Activated T-helper 1 cell treated with anti-CD3 and anti-CD28 coated beads, Interleukin-12 subunit alpha, Interleukin-12 subunit beta, Interleukin-2, Interleukin-4 antibody, amounts not matched to agents 30 ng/mL and 10 ng/mL and 1 ng/mL, durations not matched to agents 14 hours and 24 hours and 36 hours (primary cell): ENCODE measurements at regions not wholly inside any gene's neighbourhood (a gene's known extent, or its start where the extent isn't known, plus 50 kb on each side); places are given as distances from the start of the nearest gene placed in this dataset.

Experiments used
- DNase-seq: peaks from one replicate; pipeline ENCODE4 v3.0.0; 2021; ENCODE audit warnings: low spot score
- H3K27ac Mint-ChIP-seq: one replicate; pipeline ENCODE4 v1.8.0; 2021; ENCODE audit warnings: mild to moderate bottlenecking, mixed read lengths
- H3K27me3 Mint-ChIP-seq: one replicate; pipeline ENCODE4 v1.8.0; 2022; ENCODE audit warnings: mild to moderate bottlenecking, moderate library complexity, mixed read lengths; ENCODE audit not compliant: insufficient read depth
- H3K36me3 Mint-ChIP-seq: one replicate; pipeline ENCODE4 v1.8.0; 2021; ENCODE audit warnings: low read depth, mixed read lengths
- H3K4me1 Mint-ChIP-seq: one replicate; pipeline ENCODE4 v1.8.0; 2021; ENCODE audit warnings: low read depth, mixed read lengths
- H3K4me3 Mint-ChIP-seq: one replicate; pipeline ENCODE4 v1.8.0; 2021; ENCODE audit warnings: mild to moderate bottlenecking, moderate library complexity, mixed read lengths
- H3K9me3 Mint-ChIP-seq: one replicate; pipeline ENCODE4 v1.8.0; 2021; ENCODE audit warnings: mixed read lengths
- intact Hi-C: fragments of 100-400 bp; cut with micrococcal nuclease; formaldehyde crosslinking; loops from one replicate; pipeline ENCODE4 v1.15.1; 2024

DNA sequence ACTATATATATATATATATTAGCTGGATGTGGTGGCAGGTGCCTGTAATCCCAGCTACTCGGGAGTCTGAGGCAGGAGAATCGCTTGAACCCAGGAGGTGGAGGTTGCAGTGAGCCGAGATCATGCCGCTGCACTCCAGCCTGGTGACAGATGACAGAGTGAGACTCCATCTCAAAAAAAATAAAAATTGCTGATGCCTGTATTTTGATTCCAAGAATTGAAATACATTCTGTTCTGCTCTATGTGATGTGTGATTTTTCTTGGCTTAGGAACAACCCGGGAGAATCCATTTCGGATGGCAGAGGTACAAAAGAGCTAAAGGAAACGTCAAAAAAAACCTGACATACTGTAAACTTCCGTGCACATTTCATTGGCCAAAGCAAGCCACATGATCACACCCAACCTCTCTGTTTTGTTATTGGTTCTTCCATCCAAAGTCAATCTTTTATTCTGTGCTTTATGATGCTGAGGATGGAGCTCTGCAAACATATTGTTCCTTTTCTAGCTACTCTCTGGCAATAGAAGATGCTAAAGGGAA, 478.1 kb upstream of the MAP2 start:
- no peak overlapping the region for H3K4me3 Mint-ChIP-seq
- H3K4me1 Mint-ChIP-seq, result no peaks in the 10 kb centered on the region
- H3K36me3 Mint-ChIP-seq, result no peaks in the 10 kb centered on the region
- no peaks in the 10 kb centered on the region for H3K9me3 Mint-ChIP-seq
- no peak for DNase-seq
- H3K27me3 Mint-ChIP-seq, result no peaks in the 10 kb centered on the region
- intact Hi-C loops, result no loop called here
- no peak overlapping the region for H3K27ac Mint-ChIP-seq

DNA sequence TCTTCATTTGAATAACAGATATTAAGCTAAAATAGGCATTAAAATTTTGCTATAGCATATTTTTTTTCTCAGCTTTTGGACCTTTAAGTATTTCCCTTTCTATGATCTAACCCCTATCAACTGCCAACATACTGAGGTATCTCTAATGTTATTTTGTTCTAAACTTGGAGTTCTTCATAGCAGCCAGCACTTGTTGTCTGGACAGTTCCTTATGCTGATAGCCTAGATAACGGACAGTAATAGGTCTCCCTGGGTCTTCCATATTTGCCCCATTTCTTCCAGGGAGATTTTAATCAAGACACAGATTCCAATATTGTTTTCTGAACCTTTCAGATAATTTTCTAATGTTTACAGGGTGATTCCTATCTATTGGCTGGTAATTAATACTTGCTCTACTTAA, 475.8 kb upstream of the MAP2 start:
- Mint-ChIP-seq H3K4me3 (no peak overlapping the region), H3K27ac (no peak overlapping the region), H3K36me3 (no peaks in the 10 kb centered on the region), H3K27me3 (no peaks in the 10 kb centered on the region), H3K4me1 (no peaks in the 10 kb centered on the region), H3K9me3 (no peaks in the 10 kb centered on the region)
- intact Hi-C loops, result no loop called here
- DNase-seq, result no peak

DNA sequence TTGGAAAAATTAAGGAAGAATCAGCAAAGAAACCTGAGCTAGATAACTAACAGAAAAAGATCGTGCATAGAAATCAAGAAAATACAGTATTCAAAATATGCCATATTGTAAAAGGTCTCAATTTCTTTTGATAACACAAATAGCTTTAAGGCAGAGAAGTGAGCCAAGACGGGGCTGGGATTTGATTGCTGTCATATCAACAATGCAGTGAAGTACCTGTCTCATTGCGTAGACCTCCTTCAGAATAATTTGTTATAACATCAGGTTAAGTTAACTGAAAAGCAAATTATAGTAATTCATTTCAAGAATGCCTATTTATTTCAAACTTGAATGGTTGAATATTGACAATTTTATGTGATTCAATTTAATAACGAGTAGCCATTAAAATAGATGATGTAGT, 453.8 kb upstream of the MAP2 start:
- Mint-ChIP-seq H3K9me3 (no peaks in the 10 kb centered on the region), H3K36me3 (no peaks in the 10 kb centered on the region), H3K4me3 (no peak overlapping the region), H3K27ac (no peak overlapping the region), H3K4me1 (no peaks in the 10 kb centered on the region), H3K27me3 (no peaks in the 10 kb centered on the region)
- no peak for DNase-seq
- intact Hi-C loops, result no loop called here

DNA sequence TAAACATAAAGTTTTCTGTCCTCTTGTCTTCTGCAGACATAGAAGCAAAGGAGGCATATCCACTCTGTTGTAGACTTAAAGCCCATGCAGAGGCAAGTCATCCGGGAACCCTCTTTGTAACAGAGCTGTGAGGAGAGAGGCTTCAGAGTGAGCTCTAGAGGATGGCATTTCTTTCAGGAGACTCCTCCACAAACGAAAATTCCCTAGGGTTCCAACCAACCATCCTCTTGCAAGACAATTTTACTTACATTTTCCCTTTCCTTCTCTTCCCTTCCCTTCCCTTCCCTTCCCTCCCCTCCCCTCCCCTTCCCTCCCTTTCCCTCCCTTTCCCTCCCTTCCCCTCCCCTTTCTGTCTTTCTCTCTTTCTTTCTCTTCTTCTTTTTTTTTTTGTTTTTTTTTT, 446.3 kb upstream of the MAP2 start:
- H3K4me1 Mint-ChIP-seq, result no peaks in the 10 kb centered on the region
- no peak overlapping the region for H3K27ac Mint-ChIP-seq
- intact Hi-C loops, result no loop called here
- no peaks in the 10 kb centered on the region for H3K9me3 Mint-ChIP-seq
- DNase-seq, result no peak
- H3K4me3 Mint-ChIP-seq, result no peak overlapping the region
- H3K36me3 Mint-ChIP-seq, result no peaks in the 10 kb centered on the region
- H3K27me3 Mint-ChIP-seq, result no peaks in the 10 kb centered on the region

DNA sequence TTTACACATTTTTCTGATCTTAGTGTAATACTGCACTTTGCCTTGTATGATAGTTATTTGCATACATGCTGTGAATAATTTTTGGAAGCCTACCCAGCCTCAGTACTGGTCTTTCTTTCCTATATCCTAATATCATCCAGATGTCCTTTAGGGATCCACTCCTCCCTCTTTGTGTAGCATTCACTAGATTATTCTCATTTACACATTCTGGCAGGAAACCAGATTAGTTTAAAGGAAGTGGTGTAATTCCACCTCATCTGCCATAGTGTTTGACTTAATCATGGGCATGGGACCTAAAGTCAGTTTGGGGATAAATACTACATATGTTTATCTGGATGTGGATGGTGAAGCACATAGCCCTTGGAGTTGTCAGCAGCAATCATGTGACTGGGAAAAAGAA, 444.9 kb upstream of the MAP2 start:
- intact Hi-C loops, result no loop called here
- H3K27ac Mint-ChIP-seq, result no peak overlapping the region
- H3K9me3 Mint-ChIP-seq, result no peaks in the 10 kb centered on the region
- no peaks in the 10 kb centered on the region for H3K36me3 Mint-ChIP-seq
- H3K27me3 Mint-ChIP-seq, result no peaks in the 10 kb centered on the region
- H3K4me3 Mint-ChIP-seq, result no peak overlapping the region
- DNase-seq, result no peak
- no peaks in the 10 kb centered on the region for H3K4me1 Mint-ChIP-seq

DNA sequence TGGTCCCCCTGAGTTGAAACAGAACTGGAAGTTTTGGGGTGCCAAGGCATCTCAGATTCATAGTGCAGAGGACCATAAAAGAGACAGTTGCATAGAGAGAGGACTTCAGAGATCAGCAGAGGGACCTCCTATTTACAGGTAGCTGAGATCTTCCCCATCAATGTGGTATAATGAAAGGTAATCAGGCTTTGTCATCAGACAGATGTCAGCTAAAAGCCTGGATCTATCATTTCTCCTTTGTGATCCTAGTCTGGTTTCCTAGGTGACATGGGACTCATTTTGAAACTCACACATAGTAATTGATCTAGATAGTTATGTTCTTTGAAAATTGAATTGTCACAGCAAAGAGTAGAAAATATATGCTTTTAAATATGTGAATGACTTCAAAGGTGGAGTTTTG, 443.5 kb upstream of the MAP2 start:
- Mint-ChIP-seq H3K36me3 (no peaks in the 10 kb centered on the region), H3K27ac (no peak overlapping the region), H3K4me3 (no peak overlapping the region), H3K4me1 (no peaks in the 10 kb centered on the region), H3K9me3 (no peaks in the 10 kb centered on the region), H3K27me3 (no peaks in the 10 kb centered on the region)
- intact Hi-C loops, result no loop called here
- no peak for DNase-seq

DNA sequence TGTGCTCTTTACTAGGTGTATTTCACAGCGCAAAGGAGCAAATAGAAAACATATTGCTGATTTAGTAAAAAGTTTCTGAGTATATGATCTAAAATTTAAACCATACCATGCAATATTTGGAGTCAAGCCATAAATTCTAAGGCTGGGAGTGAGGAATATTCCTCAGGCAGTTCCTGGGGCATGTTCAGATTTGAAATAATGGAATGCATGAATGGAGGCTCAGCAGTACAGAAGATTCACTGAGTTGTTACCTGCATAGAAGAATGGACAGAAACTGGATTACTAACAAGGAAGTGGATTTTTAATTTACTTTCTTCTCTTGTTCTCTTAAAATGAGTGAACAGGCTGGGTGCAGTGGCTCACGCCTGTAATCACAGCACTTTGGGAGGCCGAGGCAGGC, 441.0 kb upstream of the MAP2 start:
- H3K27me3 Mint-ChIP-seq, result no peaks in the 10 kb centered on the region
- H3K36me3 Mint-ChIP-seq, result no peaks in the 10 kb centered on the region
- DNase-seq, result no peak
- no peaks in the 10 kb centered on the region for H3K4me1 Mint-ChIP-seq
- no peak overlapping the region for H3K4me3 Mint-ChIP-seq
- intact Hi-C loops, result no loop called here
- H3K9me3 Mint-ChIP-seq, result no peaks in the 10 kb centered on the region
- H3K27ac Mint-ChIP-seq, result no peak overlapping the region

DNA sequence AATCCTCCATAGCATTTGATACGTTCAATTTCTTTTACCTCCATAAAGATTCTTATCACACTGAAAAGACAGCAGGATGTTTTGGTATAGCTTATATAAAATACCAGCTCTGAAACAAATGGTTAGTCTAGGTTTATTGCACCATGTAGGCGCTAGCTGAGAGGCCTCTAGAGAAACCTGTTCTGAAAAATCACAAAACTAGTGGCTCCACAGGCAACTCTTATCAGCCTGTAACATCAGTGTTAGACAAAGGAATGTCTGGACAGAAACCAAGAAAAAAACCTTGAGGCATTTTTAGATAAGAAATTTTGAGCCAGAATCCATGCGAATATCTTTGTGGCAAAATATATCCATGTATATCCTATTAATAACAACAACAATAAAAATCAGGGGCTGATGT, 440.4 kb upstream of the MAP2 start:
- Mint-ChIP-seq H3K27me3 (no peaks in the 10 kb centered on the region), H3K9me3 (no peaks in the 10 kb centered on the region), H3K36me3 (no peaks in the 10 kb centered on the region)

DNA sequence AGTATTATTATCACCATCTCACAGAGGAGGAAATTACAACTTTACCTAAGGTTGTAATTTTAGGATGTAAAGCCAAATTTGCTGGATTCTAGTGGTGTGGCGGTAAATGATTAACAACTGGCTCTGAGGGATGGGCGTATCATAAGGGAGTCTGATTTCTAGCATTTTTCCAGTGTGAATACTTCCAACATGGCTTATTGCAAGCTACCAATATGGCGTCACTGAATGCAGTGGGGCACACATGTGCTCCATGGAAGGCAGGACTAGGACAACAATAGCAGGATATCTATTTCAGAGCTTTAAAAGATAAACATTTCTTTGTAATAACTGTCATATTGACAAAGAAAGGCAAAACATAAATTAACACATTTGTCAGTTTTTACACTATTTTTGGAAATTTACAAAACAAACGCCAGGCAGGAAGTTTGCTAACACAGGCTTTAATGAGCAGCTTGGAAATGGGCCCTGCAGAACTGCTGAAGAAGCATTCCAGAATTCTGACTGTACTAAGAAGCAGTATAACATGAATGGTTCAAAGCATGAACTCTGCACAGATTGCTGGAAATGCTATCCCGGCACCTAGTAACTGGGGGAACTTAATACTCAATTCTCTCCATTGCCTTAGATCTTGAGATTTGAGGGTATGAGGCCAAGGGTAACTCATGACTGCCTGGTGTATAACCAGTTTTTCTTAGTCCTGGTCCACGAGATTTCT, 439.3 kb upstream of the MAP2 start:
- Mint-ChIP-seq H3K4me1 (no peaks in the 10 kb centered on the region), H3K27ac (no peak overlapping the region), H3K27me3 (no peaks in the 10 kb centered on the region), H3K9me3 (no peaks in the 10 kb centered on the region), H3K36me3 (no peaks in the 10 kb centered on the region), H3K4me3 (no peak overlapping the region)
- intact Hi-C loops, result no loop called here
- no peak for DNase-seq

More for the DNA sequence above, 440.4 kb upstream of the MAP2 start:
- intact Hi-C loops, result no loop called here
- Mint-ChIP-seq H3K4me3 (no peak overlapping the region), H3K27ac (no peak overlapping the region), H3K4me1 (no peaks in the 10 kb centered on the region)
- no peak for DNase-seq

DNA sequence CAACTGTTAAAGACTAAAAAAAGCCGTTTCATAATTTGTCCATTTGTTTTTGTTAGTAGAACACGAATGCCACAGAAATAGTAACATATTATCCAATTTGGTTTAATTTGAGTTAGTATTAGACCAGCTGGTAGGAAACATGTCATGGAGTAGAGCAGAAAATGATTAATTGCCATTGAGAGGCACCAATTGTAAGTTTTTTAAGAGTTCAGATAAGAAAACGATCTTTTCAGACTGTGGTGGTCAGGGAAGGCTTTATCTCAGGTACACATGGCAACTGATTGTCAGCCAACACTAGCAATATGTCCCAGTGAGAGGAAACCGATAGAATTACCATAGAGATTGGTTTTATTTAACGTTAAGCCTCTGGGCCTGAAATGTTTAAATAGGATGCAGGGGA, 438.2 kb upstream of the MAP2 start:
- Mint-ChIP-seq H3K36me3 (no peaks in the 10 kb centered on the region), H3K27ac (no peak overlapping the region), H3K4me1 (no peaks in the 10 kb centered on the region), H3K4me3 (no peak overlapping the region), H3K9me3 (no peaks in the 10 kb centered on the region), H3K27me3 (no peaks in the 10 kb centered on the region)
- DNase-seq, result no peak
- intact Hi-C loops, result no loop called here

DNA sequence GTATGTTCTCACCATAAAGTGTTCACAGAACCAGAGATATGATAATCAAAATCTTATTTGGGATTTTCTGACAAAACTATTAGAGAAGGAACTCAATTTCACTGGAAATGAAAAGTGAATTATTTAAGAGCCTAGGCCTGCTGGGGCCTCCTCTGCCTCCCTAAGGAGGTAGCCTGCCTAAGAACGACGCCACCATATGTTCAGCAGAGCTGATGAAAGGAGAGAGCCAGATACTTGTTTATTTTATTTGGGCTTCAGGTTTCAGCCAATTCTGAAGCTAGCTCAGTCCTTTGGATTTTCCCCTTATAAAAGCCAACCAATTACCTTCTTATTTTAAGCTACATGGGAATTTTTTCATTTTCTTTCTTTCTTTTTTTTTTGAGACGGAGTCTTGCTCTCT, 433.1 kb upstream of the MAP2 start:
- Mint-ChIP-seq H3K36me3 (no peaks in the 10 kb centered on the region), H3K4me3 (no peak overlapping the region), H3K9me3 (no peaks in the 10 kb centered on the region), H3K4me1 (no peaks in the 10 kb centered on the region), H3K27me3 (no peaks in the 10 kb centered on the region), H3K27ac (no peak overlapping the region)
- intact Hi-C loops, result no loop called here
- no peak for DNase-seq

DNA sequence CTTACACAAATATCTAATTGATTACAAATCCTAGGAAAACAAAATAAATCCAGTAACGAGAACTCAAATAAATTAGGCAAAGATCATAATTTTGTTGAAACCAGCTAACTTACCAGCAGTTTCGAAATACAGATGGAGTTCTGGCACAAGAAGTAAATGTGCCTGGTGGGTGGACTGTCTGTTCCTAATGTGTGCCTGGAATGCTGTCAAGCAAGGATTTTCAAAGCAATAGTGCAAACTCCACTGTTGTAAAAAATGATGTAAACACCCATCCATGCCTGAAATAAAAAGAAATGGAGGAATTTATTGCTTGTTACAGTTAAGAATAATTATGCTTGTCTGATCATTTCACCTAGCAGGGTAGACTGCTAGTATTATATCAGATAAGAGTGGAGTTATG, 423.9 kb upstream of the MAP2 start:
- H3K4me1 Mint-ChIP-seq, result no peaks in the 10 kb centered on the region
- no peak overlapping the region for H3K27ac Mint-ChIP-seq
- no peak overlapping the region for H3K4me3 Mint-ChIP-seq
- no peaks in the 10 kb centered on the region for H3K27me3 Mint-ChIP-seq
- intact Hi-C loops, result no loop called here
- DNase-seq, result no peak
- H3K36me3 Mint-ChIP-seq, result no peaks in the 10 kb centered on the region
- no peaks in the 10 kb centered on the region for H3K9me3 Mint-ChIP-seq

DNA sequence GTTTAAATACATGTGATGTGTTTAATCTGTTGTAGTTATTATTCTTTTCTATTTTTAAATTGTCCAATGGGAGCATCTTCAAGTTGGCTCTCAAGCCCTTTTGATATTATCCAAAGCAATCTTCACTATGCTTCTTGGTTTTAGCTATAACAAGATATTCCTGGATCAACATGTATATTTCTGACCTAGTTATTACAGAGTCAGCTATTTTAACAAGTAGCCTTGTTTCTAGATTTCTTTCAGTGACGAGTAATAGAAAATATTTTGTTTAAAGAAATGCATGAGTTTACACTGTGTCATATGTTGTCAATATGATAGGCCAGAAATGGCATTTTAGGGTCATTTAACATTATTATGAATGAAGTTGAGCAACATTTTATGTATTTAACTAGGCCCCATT, 421.8 kb upstream of the MAP2 start:
- no peak for DNase-seq
- H3K27ac Mint-ChIP-seq, result no peak overlapping the region
- no peaks in the 10 kb centered on the region for H3K4me1 Mint-ChIP-seq
- no peak overlapping the region for H3K4me3 Mint-ChIP-seq
- peaks cover 9% of the 10 kb centered on the region for H3K9me3 Mint-ChIP-seq
- intact Hi-C loops, result no loop called here
- H3K27me3 Mint-ChIP-seq, result no peaks in the 10 kb centered on the region
- H3K36me3 Mint-ChIP-seq, result no peaks in the 10 kb centered on the region

DNA sequence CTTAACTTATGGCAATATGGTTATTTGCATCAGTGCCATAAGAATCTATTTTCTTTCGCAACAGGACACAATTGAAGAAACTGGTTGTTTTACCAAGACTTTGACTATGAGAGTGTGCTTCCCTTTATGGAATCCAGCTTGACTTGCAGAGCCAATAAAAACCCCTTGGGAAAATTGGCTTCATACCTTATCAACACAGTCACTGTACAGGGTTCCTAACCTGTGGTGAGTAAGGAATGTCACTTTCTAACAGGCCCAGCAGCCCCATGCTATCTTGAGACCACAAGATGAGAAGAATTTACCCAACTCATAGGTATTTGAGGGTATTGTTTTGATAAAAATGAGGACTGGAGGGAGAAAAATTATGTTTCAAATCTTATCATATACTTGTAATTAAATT, 418.5 kb upstream of the MAP2 start:
- Mint-ChIP-seq H3K4me3 (no peak overlapping the region), H3K36me3 (no peaks in the 10 kb centered on the region), H3K9me3 (peaks cover 12% of the 10 kb centered on the region), H3K4me1 (no peaks in the 10 kb centered on the region), H3K27ac (no peak overlapping the region), H3K27me3 (no peaks in the 10 kb centered on the region)
- DNase-seq, result no peak
- intact Hi-C loops, result no loop called here
